ENCODE measurements at regions not wholly inside any gene's neighbourhood (a gene's known extent, or its start where the extent isn't known, plus 50 kb on each side); places are given as distances from the start of the nearest gene placed in this dataset.
"Not testable (repeated sequence)": the region's sequence is repeated elsewhere in the genome, so short reads cannot be mapped to it uniquely, and the experiment has no call there.

- DNase-seq, result no peak
Measured at GRCh38 chr12:131250028-131250950, 296.6 kb downstream of the ADGRD1 start.

DNA sequence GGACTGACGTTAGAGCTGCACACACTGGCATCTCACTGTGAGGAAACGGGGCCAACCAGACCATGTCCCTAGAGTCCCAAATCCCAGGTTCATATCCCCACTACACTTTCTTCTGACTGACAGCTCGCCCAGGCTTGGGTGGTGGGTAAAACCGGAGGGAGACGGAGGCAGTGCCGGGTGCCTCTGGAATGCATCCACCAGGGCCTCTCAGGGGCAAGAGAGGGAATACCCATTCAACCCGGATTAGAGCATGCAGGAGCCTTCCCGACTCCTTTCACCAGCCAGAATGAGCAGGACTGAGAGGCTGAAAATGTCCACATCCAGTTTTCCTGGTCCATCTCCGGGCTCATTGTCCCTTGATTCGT, 297.2 kb downstream of the ADGRD1 start:
- DNase-seq, result no peak

- no peak for DNase-seq
Measured at GRCh38 chr12:131251336-131252101, 297.8 kb downstream of the ADGRD1 start.

- no peak for DNase-seq
Measured at GRCh38 chr12:131253376-131254026, 299.8 kb downstream of the ADGRD1 start.

GRCh38 chr12:131254374-131254773, 300.7 kb downstream of the ADGRD1 start:
- DNase-seq, result no peak

DNA sequence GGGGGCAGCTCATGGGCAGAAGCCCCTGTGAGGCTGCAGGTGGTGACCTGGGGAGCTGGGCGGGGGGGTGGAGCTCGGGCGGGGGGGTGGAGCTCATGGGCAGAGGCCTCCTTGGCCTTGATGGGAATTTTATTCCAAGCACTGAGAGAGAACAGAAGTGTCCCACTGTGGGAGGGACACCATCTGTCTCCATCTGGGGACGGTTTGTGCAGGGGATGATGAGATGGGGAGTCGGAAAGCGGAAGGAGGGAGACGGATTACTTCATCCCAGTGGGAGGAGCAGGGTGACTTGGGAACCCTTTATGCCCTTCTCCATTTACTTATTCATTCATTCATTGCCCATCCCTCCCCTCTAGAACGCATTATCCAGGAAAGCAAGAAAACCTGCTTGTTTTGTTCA, 304.7 kb downstream of the ADGRD1 start:
- DNase-seq, result no peak

DNA sequence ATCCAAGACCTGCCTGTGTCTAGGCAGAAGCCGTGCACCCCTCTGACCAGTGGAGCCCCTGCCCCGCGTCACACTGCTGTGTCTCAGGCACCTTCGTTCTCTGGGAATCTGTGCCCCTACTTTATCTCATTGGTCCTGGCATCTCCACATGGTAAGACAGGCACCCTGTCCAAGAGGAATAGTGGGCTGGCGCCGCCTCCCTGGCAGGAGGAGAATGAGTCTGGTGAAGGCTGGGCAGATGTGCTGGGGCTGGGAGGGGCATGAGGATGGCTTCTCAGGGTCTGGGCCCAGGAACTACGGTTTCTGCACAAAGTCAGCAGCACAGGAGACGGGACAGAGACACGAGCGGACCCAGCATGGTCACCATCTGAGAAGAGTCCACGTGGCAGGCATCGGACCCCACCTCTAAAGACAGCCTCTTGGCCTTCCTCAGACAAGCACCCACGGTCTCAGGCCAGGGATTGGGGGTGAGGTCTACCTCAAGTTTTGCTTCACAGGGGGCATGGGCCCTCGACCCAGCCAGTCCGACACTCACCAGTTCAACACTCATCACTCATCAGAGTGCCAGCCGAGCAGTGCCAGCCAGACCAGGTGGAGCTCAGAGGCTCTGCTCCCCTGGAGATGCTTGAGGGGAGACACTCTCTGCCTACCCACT, 306.7 kb downstream of the ADGRD1 start:
- no peak for DNase-seq

GRCh38 chr12:131260954-131261353, 307.2 kb downstream of the ADGRD1 start:
- DNase-seq, result no peak

GRCh38 chr12:131261906-131262305, 308.2 kb downstream of the ADGRD1 start:
- DNase-seq, result no peak

DNA sequence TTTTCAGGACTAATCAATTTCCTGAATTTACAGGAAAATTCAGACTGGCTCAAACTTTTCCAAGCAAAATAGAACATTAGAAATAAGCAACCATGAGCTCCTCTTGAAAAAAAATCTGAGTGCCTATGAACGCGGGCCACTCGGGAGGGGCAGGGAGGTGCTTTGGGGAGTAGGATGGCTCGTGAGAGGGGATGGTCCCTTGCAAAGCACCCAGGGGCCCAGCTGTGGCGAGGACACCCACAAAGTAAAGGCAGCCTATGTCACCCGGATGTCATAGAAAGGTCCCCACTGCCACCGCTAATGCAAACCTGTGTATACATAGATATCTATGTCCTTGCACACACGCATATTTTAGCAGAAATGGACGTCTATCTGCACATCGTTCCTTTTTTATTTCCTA, 309.9 kb downstream of the ADGRD1 start:
- no peak for DNase-seq

DNA sequence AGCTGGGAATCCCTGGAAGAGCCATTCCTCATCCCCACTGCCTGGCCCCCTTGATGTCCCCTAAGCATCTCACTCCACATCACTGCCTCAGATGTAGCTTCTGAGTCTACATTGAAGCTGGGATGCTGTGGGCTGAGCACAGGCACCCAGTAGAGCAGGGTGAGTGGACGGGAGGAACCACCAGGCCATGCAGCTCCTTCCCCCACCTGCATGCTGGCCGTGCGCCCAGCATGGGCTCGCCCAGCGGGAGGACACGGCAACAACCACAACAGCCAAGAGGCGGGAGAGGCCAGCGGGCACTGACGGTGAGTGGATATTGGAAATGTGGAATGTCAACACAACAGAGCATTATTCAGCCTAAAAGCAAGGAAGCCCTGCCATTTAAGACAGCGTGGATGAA, 310.9 kb downstream of the ADGRD1 start:
- no peak for DNase-seq

- no peak for DNase-seq
Measured at GRCh38 chr12:131266591-131267467, 313.1 kb downstream of the ADGRD1 start.

- DNase-seq, result no peak
Measured at GRCh38 chr12:131267576-131267975, 313.9 kb downstream of the ADGRD1 start.

DNA sequence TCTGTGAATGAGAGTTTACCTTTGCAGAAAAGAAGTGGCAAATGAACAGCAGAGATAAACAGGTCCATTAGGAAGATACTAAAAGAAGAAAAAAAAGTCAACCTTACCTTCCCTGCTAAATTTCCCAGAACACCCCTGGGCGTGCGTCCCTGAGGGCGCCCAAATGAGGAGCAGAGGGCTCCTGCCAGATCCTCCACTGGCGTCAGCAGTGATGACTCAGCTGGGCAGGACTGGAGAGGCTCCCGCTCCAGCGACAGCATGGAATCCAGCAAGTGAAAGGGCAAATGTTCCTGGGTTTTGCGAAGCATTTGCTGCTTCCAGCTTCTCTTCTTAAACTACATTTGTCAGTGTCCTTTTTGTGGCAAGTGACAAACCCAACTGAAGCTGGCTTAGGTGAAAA, 314.4 kb downstream of the ADGRD1 start:
- not testable (repeated sequence) for DNase-seq

DNA sequence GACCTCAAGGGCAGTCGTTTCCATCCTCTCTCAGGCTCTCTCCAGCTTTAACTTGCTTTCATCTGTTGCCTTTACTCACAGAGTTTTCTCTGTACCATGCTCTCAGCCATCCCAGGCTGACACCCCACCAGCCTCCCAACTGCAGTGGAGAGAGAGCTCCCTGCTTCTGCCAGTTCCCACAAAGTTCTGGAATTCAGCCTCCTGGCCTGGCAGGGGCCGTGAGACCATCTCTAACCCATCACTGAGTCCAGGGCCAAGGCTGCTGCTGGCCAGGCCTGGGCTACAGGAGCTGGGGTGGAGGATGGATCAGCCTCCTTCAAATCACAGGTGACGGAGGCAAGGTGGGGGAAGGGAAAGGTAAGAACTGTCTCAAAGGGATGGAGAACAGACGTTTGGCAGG, 314.9 kb downstream of the ADGRD1 start:
- DNase-seq, result not testable (repeated sequence)

GRCh38 chr12:131269551-131269950, 315.8 kb downstream of the ADGRD1 start:
- DNase-seq, result no peak

DNA sequence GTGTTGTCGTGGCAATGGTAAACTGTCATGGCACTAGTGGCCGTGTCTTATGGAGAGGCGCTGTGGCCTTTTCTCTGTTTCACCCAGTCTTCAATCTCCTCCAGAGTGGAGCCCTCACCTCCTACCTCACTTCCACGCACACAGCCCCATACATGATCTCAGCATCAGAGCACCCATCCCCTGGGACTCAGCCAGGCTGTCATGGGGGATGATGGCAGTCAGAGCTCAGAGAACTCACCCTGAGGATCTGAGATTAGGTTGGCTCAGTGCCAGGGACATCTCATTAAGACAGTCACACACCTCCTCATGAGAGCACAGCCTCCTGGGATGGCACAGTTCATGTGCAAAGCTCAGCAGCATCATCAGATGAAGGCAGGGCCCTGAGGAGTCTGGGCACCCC, 316.3 kb downstream of the ADGRD1 start:
- DNase-seq, result not testable (repeated sequence)

- no peak for DNase-seq
Measured at GRCh38 chr12:131271724-131272123, 318.0 kb downstream of the ADGRD1 start.

- DNase-seq, result not testable (repeated sequence)
Measured at GRCh38 chr12:131272283-131272814, 318.6 kb downstream of the ADGRD1 start.

DNA sequence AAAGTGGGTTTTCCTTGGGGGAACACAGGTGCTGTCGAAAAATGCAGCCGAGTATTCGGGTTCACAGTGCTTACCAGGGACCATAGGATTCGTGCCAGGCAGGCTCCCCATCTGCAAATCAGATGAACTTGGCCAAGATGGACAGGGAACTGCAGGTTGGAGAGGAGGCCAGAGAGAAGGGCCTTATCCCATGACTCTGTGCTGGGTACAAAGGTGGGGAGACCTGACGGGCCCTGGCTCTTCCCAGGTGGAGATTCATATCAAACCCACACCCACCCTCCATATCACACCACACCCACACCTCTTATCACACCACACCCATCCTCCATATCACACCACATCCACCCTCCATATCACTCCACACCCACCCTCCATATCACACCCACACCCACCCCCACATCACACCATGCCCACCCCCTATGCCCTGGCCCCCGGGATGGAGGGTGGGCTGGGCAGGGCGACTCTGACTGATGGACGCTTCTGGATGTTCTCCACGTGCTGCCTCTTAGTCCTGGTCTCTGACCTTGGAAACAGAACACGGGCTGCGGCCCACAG, 319.7 kb downstream of the ADGRD1 start:
- no peak for DNase-seq

GRCh38 chr12:131274061-131274460, 320.4 kb downstream of the ADGRD1 start:
- DNase-seq, result no peak
